HepG2 (cell line): ENCODE measurements at regions not wholly inside any gene's neighbourhood (a gene's known extent, or its start where the extent isn't known, plus 50 kb on each side); places are given as distances from the start of the nearest gene placed in this dataset.

Experiments used
- BCLAF1 ChIP-seq: fragments of 450-650 bp; IDR thresholded peaks from 2 replicates; pipeline ENCODE4 v1.6.1; 2017; ENCODE audit warnings: mild to moderate bottlenecking
- DPF2 ChIP-seq: sonication (generic); formaldehyde crosslinking; IDR thresholded peaks from 2 replicates; pipeline ENCODE4 v1.4.0; 2020; ENCODE audit warnings: mild to moderate bottlenecking, low read depth, missing genetic modification reagents, borderline replicate concordance
- DR1 ChIP-seq: sonication (generic); formaldehyde crosslinking; IDR thresholded peaks from 2 replicates; pipeline ENCODE4 v1.8.0; 2021; ENCODE audit warnings: mild to moderate bottlenecking, missing genetic modification reagents, inconsistent platforms
- FOXC1 ChIP-seq: sonication (generic); formaldehyde crosslinking; IDR thresholded peaks from 2 replicates; pipeline ENCODE4 v1.8.0; 2022; ENCODE audit warnings: mild to moderate bottlenecking, missing genetic modification reagents, borderline replicate concordance
- HNF4G ChIP-seq, 2 experiments: sonication (generic) in 1 of 2; formaldehyde crosslinking in 1 of 2; IDR thresholded peaks; 2 replicates each; pipeline versions ENCODE4 v1.4.0 to v1.6.1; 2011 to 2020; ENCODE audit warnings: borderline replicate concordance in 2 of 2, low read depth in 2 of 2, mild to moderate bottlenecking in 2 of 2, low read length in 1 of 2, missing genetic modification reagents in 1 of 2, moderate library complexity in 1 of 2
- HNRNPUL1 ChIP-seq: fragments of 200-400 bp; formaldehyde crosslinking; IDR thresholded peaks from 2 replicates; pipeline ENCODE4 v1.6.1; 2017; ENCODE audit warnings: low read depth, mild to moderate bottlenecking, low read length, moderate library complexity
- LBX2 ChIP-seq: sonication (generic); formaldehyde crosslinking; IDR thresholded peaks from 2 replicates; pipeline ENCODE4 v1.5.0; 2020; ENCODE audit warnings: missing genetic modification reagents, mild to moderate bottlenecking, borderline replicate concordance
- MEIS2 ChIP-seq: sonication (generic); formaldehyde crosslinking; IDR thresholded peaks from 2 replicates; pipeline ENCODE4 v1.9.0; 2021; ENCODE audit warnings: mild to moderate bottlenecking, missing genetic modification reagents
- NR2F6 ChIP-seq, 2 experiments: IDR thresholded peaks; 2 replicates each; pipeline ENCODE4 v1.6.1; 2016; ENCODE audit warnings: antibody characterized with exemption in 1 of 2, mild to moderate bottlenecking in 1 of 2
- RXRA ChIP-seq: sonication (generic); formaldehyde crosslinking; IDR thresholded peaks from 2 replicates; pipeline ENCODE4 v1.5.1; 2020; ENCODE audit warnings: missing genetic modification reagents
- SIN3B ChIP-seq: fragments of 150-350 bp; IDR thresholded peaks from 2 replicates; pipeline ENCODE4 v1.6.1; 2014; ENCODE audit warnings: low read length
- SRSF1 ChIP-seq: fragments of 200-400 bp; formaldehyde crosslinking; optimal IDR thresholded peaks from 2 replicates; pipeline ENCODE3; 2017; ENCODE audit warnings: mild to moderate bottlenecking, low read depth, low read length, moderate library complexity
- ZBTB38 ChIP-seq: sonication (generic); formaldehyde crosslinking; IDR thresholded peaks from 2 replicates; pipeline ENCODE4 v1.5.1; 2020; ENCODE audit warnings: mild to moderate bottlenecking, missing genetic modification reagents
- ZBTB43 ChIP-seq: sonication (generic); formaldehyde crosslinking; conservative IDR thresholded peaks from 2 replicates; pipeline ENCODE4 v1.4.0; 2020; ENCODE audit warnings: missing genetic modification reagents
- ZNF503 ChIP-seq: sonication (generic); formaldehyde crosslinking; IDR thresholded peaks from 2 replicates; pipeline ENCODE4 v1.4.0; 2020; ENCODE audit warnings: missing genetic modification reagents
- ZNF563 ChIP-seq: sonication (generic); formaldehyde crosslinking; IDR thresholded peaks from 2 replicates; pipeline ENCODE4 v1.8.0; 2022; ENCODE audit warnings: mild to moderate bottlenecking, moderate library complexity, missing genetic modification reagents
- ZNF737 ChIP-seq: sonication (generic); formaldehyde crosslinking; IDR thresholded peaks from 2 replicates; pipeline ENCODE4 v1.5.0; 2020; ENCODE audit warnings: missing genetic modification reagents, mild to moderate bottlenecking, borderline replicate concordance
- ZNF792 ChIP-seq: IDR thresholded peaks from 2 replicates; pipeline ENCODE4 v1.6.1; 2016
- ZNF800 ChIP-seq: sonication (generic); formaldehyde crosslinking; IDR thresholded peaks from 2 replicates; pipeline ENCODE4 v1.4.0; 2020; ENCODE audit warnings: missing genetic modification reagents
- ZSCAN31 ChIP-seq: sonication (generic); formaldehyde crosslinking; IDR thresholded peaks from 2 replicates; pipeline ENCODE4 v1.5.0; 2020; ENCODE audit warnings: low read depth, mild to moderate bottlenecking, missing genetic modification reagents

GRCh38 chr20:50274570-50275430 lies 84.2 kb downstream of the CEBPB start (continued):
- TF ChIP-seq ZBTB43 (peak; percentile 68; the same call in 1 of the 2 replicates), SRSF1 (peak; percentile 91), MEIS2 (peak; percentile 91), ZNF563 (CRISPR knock-in tag) (peak; percentile 97), ZNF503 (CRISPR knock-in tag) (peak; percentile 27; the same call in 1 of the 2 replicates), HNRNPUL1 (no peak), ZNF737 (peak; percentile 80; the same call in 1 of the 2 replicates), DR1 (CRISPR knock-in tag) (0 out of 2 replicates have a peak, but pooled peaks have one; percentile 40), ZBTB38 (peak; percentile 99), ZNF792 (peak; percentile 91), BCLAF1 (no peak), ZNF800 (CRISPR knock-in tag) (no peak; the same call in 1 of the 2 replicates), SIN3B (no peak), FOXC1 (peak; percentile 75; the same call in 1 of the 2 replicates), ZSCAN31 (CRISPR knock-in tag) (no peak), HNF4G (IDR thresholded peaks at IDR 0.05; ENCODE audit: borderline replicate concordance, low read depth, low read length) (peak; percentile 78), HNF4G (CRISPR knock-in tag; IDR thresholded peaks at IDR 0.05; ENCODE audit: borderline replicate concordance, low read depth) (peak; percentile 94), RXRA (peak; percentile 99), DPF2 (CRISPR knock-in tag) (peak; percentile 96), LBX2 (no peak; the same call in 1 of the 2 replicates), NR2F6 (IDR thresholded peaks at IDR 0.05) (peak; percentile 87), NR2F6 (CRISPR knock-in tag; IDR thresholded peaks at IDR 0.05) (peak; percentile 94)
